Neural crest cell (in vitro differentiated cells): ENCODE measurements at regions not wholly inside any gene's neighbourhood (a gene's known extent, or its start where the extent isn't known, plus 50 kb on each side); places are given as distances from the start of the nearest gene placed in this dataset.

ENCODE experiments used
- DNase-seq: peaks from one replicate; pipeline ENCODE4 v3.0.0; 2021; ENCODE audit warnings: low read depth, mixed read lengths, low spot score
- H3K27ac Mint-ChIP-seq: one replicate; pipeline ENCODE4 v1.8.0; 2021; ENCODE audit warnings: mild to moderate bottlenecking, mixed read lengths; ENCODE audit not compliant: unreplicated experiment
- H3K27me3 Mint-ChIP-seq: 2 replicates; pipeline ENCODE4 v1.8.0; 2021; ENCODE audit warnings: low read depth, mild to moderate bottlenecking, mixed read lengths
- H3K36me3 Mint-ChIP-seq: 2 replicates; pipeline ENCODE4 v1.8.0; 2021; ENCODE audit warnings: low read depth, mild to moderate bottlenecking, mixed read lengths
- H3K4me1 Mint-ChIP-seq: 2 replicates; pipeline ENCODE4 v1.8.0; 2021; ENCODE audit warnings: mixed read lengths
- H3K4me3 Mint-ChIP-seq: one replicate; pipeline ENCODE4 v1.8.0; 2021; ENCODE audit warnings: mild to moderate bottlenecking, mixed read lengths
- H3K9me3 Mint-ChIP-seq: 2 replicates; pipeline ENCODE4 v1.8.0; 2021; ENCODE audit warnings: mixed read lengths
- TF ChIP-seq, protein P1 (sequence below): fragments of 200-600 bp; sonication (generic); conservative IDR thresholded peaks from 2 replicates; pipeline ENCODE4 v1.5.0; 2021; ENCODE audit warnings: antibody characterized with exemption, mild to moderate bottlenecking

DNA sequence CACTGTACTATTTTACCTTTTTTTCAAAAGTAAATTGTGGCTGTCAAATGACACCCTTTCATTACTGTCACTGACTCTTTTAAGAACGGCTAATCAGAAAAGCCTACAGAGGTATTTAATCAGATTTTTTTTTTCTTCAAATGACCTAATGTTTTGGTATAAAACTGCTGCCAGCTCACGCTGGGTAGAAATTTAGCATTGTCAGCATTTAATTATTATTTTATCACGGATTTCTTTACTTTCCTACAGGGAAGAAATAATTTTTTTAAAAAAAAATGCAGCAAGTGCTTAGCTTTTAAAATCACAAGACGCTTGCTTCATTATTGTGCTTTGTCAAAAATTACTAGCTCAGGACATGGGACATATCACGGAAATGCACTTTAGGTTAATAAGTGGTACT lies 149.1 kb upstream of the FOXN3 start:
- Mint-ChIP-seq H3K9me3 (no peaks in the 10 kb centered on the region), H3K27ac (no peak overlapping the region), H3K27me3 (no peaks in the 10 kb centered on the region), H3K4me3 (no peak overlapping the region), H3K4me1 (peaks cover 4% of the 10 kb centered on the region), H3K36me3 (no peaks in the 10 kb centered on the region)
- TF ChIP-seq, protein P1, sequence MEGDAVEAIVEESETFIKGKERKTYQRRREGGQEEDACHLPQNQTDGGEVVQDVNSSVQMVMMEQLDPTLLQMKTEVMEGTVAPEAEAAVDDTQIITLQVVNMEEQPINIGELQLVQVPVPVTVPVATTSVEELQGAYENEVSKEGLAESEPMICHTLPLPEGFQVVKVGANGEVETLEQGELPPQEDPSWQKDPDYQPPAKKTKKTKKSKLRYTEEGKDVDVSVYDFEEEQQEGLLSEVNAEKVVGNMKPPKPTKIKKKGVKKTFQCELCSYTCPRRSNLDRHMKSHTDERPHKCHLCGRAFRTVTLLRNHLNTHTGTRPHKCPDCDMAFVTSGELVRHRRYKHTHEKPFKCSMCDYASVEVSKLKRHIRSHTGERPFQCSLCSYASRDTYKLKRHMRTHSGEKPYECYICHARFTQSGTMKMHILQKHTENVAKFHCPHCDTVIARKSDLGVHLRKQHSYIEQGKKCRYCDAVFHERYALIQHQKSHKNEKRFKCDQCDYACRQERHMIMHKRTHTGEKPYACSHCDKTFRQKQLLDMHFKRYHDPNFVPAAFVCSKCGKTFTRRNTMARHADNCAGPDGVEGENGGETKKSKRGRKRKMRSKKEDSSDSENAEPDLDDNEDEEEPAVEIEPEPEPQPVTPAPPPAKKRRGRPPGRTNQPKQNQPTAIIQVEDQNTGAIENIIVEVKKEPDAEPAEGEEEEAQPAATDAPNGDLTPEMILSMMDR: no peak
- DNase-seq: no peak

DNA sequence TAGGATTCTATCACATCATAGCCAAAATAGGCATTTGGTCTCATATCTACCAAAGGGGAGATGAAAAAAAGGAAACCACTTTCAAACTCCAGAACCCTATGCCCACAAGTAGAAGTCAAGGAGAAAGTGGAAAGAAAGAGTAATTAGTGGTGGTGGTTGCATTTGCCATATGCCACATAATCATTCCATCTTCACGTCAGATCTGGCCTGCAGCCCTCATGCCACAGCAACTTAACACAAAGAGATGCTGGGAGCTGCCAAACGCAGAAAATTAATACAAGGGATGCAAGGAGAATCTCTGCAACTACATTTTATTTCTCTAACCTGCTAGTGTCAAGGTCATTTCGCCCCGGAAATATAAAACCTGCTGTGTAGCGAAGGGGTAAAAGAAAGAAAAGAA lies 148.6 kb upstream of the FOXN3 start:
- Mint-ChIP-seq H3K9me3 (no peaks in the 10 kb centered on the region), H3K4me1 (peaks cover 4% of the 10 kb centered on the region), H3K27me3 (no peaks in the 10 kb centered on the region), H3K4me3 (no peak overlapping the region), H3K27ac (no peak overlapping the region), H3K36me3 (no peaks in the 10 kb centered on the region)
- TF ChIP-seq, protein P1: no peak
- DNase-seq: no peak

DNA sequence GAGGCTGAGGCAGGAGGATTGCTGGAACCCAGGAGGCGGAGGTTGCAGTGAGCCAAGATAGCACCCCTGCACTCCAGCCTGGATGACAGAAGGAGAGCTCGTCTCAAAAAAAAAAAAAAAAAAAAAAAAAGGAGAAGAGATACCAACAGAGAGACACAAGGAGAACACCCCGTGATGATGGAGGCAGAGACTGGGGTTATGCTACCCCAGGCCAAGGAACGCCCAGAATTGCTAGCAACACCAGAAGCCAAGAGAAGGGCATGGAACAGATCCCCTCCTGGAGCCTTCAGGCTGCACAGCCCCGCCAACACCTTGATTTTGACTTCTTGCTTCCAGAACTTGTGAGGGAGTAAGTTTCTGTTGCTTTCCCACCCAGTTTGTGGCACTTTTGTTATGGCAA lies 148.0 kb upstream of the FOXN3 start:
- no peak for DNase-seq
- no peaks in the 10 kb centered on the region for H3K36me3 Mint-ChIP-seq
- no peaks in the 10 kb centered on the region for H3K27me3 Mint-ChIP-seq
- no peak overlapping the region for H3K4me3 Mint-ChIP-seq
- TF ChIP-seq, protein P1: no peak
- H3K9me3 Mint-ChIP-seq: no peaks in the 10 kb centered on the region
- no peak overlapping the region for H3K27ac Mint-ChIP-seq
- H3K4me1 Mint-ChIP-seq: peaks cover 4% of the 10 kb centered on the region

DNA sequence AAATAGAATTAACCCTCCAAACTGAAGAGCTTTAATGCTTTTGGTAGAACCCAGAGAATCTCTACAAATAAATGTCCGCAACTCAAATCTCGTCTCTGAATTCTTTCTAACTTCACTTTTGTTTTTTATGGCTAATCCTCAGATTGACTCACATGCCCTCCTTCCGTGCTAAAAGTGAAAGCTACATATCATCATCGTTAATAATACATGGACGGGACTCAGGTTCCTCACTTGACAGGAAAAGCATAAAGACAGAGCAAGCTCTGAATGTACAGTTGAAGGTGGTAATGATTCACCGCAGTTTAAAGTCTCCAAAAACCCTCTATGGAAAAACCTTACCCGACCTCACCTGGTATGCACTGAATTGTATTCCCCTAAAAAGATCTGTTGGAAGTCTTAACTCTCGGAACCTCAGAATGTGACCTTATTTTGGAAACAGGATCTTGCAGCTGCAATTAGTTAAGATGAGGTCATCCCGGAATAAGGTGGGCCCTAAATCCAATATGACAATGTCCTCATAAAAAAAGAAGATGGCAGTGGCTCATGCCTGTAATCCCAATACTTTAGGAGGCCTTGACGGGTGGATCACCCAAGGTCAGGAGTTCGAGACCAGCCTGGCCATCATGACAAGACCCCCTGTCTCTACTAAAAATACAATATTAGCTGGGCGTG lies 147.4 kb upstream of the FOXN3 start:
- Mint-ChIP-seq H3K4me1 (peaks cover 4% of the 10 kb centered on the region), H3K36me3 (no peaks in the 10 kb centered on the region), H3K4me3 (no peak overlapping the region), H3K9me3 (no peaks in the 10 kb centered on the region), H3K27ac (no peak overlapping the region), H3K27me3 (no peaks in the 10 kb centered on the region)
- no peak for DNase-seq
- TF ChIP-seq, protein P1: no peak

DNA sequence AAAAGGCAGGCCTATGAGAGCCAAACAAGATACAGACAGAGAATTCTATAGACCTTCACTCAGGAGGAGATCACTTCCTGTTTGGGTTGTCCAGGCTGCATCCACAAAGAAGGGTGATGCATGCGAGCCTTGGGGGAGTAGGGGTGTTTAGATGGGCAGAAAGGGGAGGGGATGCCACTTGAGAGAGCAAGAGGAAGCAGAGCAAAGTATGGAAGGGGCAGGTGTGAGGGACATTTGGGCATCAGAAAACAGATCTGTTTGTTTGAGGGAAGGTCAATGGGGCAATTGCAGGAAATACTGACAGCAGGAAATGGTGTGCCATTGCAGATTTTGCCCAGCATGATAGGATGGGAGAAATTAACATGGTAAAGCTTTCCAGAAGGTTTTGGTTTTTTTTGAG lies 146.4 kb upstream of the FOXN3 start:
- TF ChIP-seq, protein P1: no peak
- Mint-ChIP-seq H3K27me3 (no peaks in the 10 kb centered on the region), H3K36me3 (no peaks in the 10 kb centered on the region), H3K4me3 (no peak overlapping the region), H3K4me1 (peaks cover 4% of the 10 kb centered on the region), H3K27ac (no peak overlapping the region), H3K9me3 (no peaks in the 10 kb centered on the region)
- no peak for DNase-seq

DNA sequence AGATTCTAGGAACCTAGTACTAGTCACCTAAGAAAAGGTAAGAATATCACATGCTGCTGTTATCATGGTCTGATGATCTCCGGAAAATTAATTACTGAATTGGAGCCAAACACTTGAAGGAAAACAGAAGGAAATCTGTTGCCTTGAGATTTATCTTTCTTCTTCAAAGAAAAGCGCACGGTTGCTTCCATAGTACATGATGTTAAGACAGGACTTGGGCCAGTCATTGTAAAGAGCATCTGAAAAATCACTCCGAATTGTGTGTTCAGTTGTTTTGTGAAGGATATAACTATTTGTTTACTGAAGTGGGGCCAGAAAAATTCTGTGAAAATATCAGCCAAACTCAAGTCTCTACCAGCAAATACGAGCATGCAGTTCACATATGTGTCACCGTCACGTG lies 134.9 kb upstream of the FOXN3 start:
- TF ChIP-seq, protein P1: no peak
- Mint-ChIP-seq H3K27me3 (no peaks in the 10 kb centered on the region), H3K36me3 (no peaks in the 10 kb centered on the region), H3K27ac (peak overlapping the region; percentile 7), H3K4me1 (peaks cover 38% of the 10 kb centered on the region), H3K9me3 (no peaks in the 10 kb centered on the region), H3K4me3 (no peak overlapping the region)
- no peak for DNase-seq
